Right lobe of liver (tissue), 4 donors: ENCODE measurements at regions not wholly inside any gene's neighbourhood (a gene's known extent, or its start where the extent isn't known, plus 50 kb on each side); places are given as distances from the start of the nearest gene placed in this dataset.

Experiments
- CTCF ChIP-seq, 4 donors: fragments of 200-600 bp in 3 of 4; fragments of 450-650 bp in 1 of 4; IDR thresholded peaks; one replicate each; pipeline versions ENCODE4 v1.5.1 to v1.8.0; 2016 to 2022; ENCODE audit warnings: antibody characterized with exemption in 4 of 4, mild to moderate bottlenecking in 2 of 4
- POLR2A ChIP-seq: fragments of 450-650 bp; IDR thresholded peaks from one replicate; pipeline ENCODE4 v1.6.1; 2017; ENCODE audit warnings: antibody characterized with exemption, mild to moderate bottlenecking
- donor health status: DM: no; HTN: no; CAD: no.
- donor health status: DM: no; HTN: no; CAD: no.
- donor health status: DM: no; HTN: yes; CAD: no.

- no peak for TF ChIP-seq CTCF (IDR thresholded peaks at IDR 0.05)
- TF ChIP-seq POLR2A, result no peak
Observed at GRCh38 chr6:16842676-16843075, 81.4 kb upstream of the ATXN1 start.
